ENCODE measurements at regions not wholly inside any gene's neighbourhood (a gene's known extent, or its start where the extent isn't known, plus 50 kb on each side); places are given as distances from the start of the nearest gene placed in this dataset.
A peak's percentile ranks its signal among the peaks of the same experiment; 100 is the strongest.

- Histone ChIP-seq H3K4me1 (ENCODE audit: control insufficient read depth in 3 of 3, insufficient read depth in 2 of 3, low read depth in 1 of 3, low read length in 2 of 3) (no peaks in the 10 kb centered on the region), H3K9me3 (ENCODE audit: control insufficient read depth in 2 of 2, insufficient read depth in 1 of 2, low read depth in 1 of 2, low read length in 1 of 2) (no peaks in the 10 kb centered on the region), H3K27ac (ENCODE audit: low read depth in 1 of 3, low read length in 2 of 3) (no peak overlapping the region), H3K4me3 (ENCODE audit: low read depth in 1 of 3, low read length in 3 of 3) (no peak overlapping the region), H3K27me3 (ENCODE audit: control insufficient read depth in 3 of 3, insufficient read depth in 3 of 3, low read length in 3 of 3) (no peaks in the 10 kb centered on the region), H3K36me3 (ENCODE audit: control insufficient read depth in 3 of 3, insufficient read depth in 2 of 3, low read depth in 1 of 3, low read length in 3 of 3) (no peaks in the 10 kb centered on the region)
- FAIRE-seq (no peak), DNase-seq (no peak)
- WGBS, 3 donors, result 77 to 90% (median 80%) methylated on average over 4 of the region's 4 CpGs
Measured at GRCh38 chrX:10929747-10930146, 181.4 kb upstream of the HCCS start.

GRCh38 chrX:10930151-10930550, 181.0 kb upstream of the HCCS start:
- FAIRE-seq, result no peak

GRCh38 chrX:10931976-10932375, 179.2 kb upstream of the HCCS start:
- H3K4me1 ChIP-seq (ENCODE audit: control insufficient read depth in 3 of 3, insufficient read depth in 2 of 3, low read depth in 1 of 3, low read length in 2 of 3), result no peaks in the 10 kb centered on the region
- FAIRE-seq (no peak), DNase-seq (no peak)
- H3K36me3 ChIP-seq (ENCODE audit: control insufficient read depth in 3 of 3, insufficient read depth in 2 of 3, low read depth in 1 of 3, low read length in 3 of 3), result no peaks in the 10 kb centered on the region
- no peaks in the 10 kb centered on the region for H3K9me3 ChIP-seq (ENCODE audit: control insufficient read depth in 2 of 2, insufficient read depth in 1 of 2, low read depth in 1 of 2, low read length in 1 of 2)
- H3K4me3 ChIP-seq (ENCODE audit: low read depth in 1 of 3, low read length in 3 of 3), result no peak overlapping the region
- no peaks in the 10 kb centered on the region for H3K27me3 ChIP-seq (ENCODE audit: control insufficient read depth in 3 of 3, insufficient read depth in 3 of 3, low read length in 3 of 3)
- WGBS, 3 donors, result 73 to 89% (median 83%) methylated on average over 6 of the region's 6 CpGs
- no peak overlapping the region for H3K27ac ChIP-seq (ENCODE audit: low read depth in 1 of 3, low read length in 2 of 3)

More at GRCh38 chrX:10930151-10930550, 181.0 kb upstream of the HCCS start:
- no peak for DNase-seq
- Histone ChIP-seq H3K27me3 (ENCODE audit: control insufficient read depth in 3 of 3, insufficient read depth in 3 of 3, low read length in 3 of 3) (no peaks in the 10 kb centered on the region), H3K4me1 (ENCODE audit: control insufficient read depth in 3 of 3, insufficient read depth in 2 of 3, low read depth in 1 of 3, low read length in 2 of 3) (no peaks in the 10 kb centered on the region), H3K9me3 (ENCODE audit: control insufficient read depth in 2 of 2, insufficient read depth in 1 of 2, low read depth in 1 of 2, low read length in 1 of 2) (no peaks in the 10 kb centered on the region), H3K4me3 (ENCODE audit: low read depth in 1 of 3, low read length in 3 of 3) (no peak overlapping the region), H3K27ac (ENCODE audit: low read depth in 1 of 3, low read length in 2 of 3) (no peak overlapping the region), H3K36me3 (ENCODE audit: control insufficient read depth in 3 of 3, insufficient read depth in 2 of 3, low read depth in 1 of 3, low read length in 3 of 3) (no peaks in the 10 kb centered on the region)
- 73 to 94% (median 93%) methylated on average over 1 of the region's 1 CpG for WGBS, 3 donors

GRCh38 chrX:10932842-10933440, 178.2 kb upstream of the HCCS start:
- H3K27ac ChIP-seq (ENCODE audit: low read depth in 1 of 3, low read length in 2 of 3), result no peak overlapping the region
- WGBS, 3 donors, result 59 to 85% (median 76%) methylated on average over 2 of the region's 2 CpGs
- no peaks in the 10 kb centered on the region for H3K4me1 ChIP-seq (ENCODE audit: control insufficient read depth in 3 of 3, insufficient read depth in 2 of 3, low read depth in 1 of 3, low read length in 2 of 3)
- H3K36me3 ChIP-seq (ENCODE audit: control insufficient read depth in 3 of 3, insufficient read depth in 2 of 3, low read depth in 1 of 3, low read length in 3 of 3), result no peaks in the 10 kb centered on the region
- H3K27me3 ChIP-seq (ENCODE audit: control insufficient read depth in 3 of 3, insufficient read depth in 3 of 3, low read length in 3 of 3), result no peaks in the 10 kb centered on the region
- FAIRE-seq (no peak), DNase-seq (no peak)
- H3K4me3 ChIP-seq (ENCODE audit: low read depth in 1 of 3, low read length in 3 of 3), result no peak overlapping the region
- no peaks in the 10 kb centered on the region for H3K9me3 ChIP-seq (ENCODE audit: control insufficient read depth in 2 of 2, insufficient read depth in 1 of 2, low read depth in 1 of 2, low read length in 1 of 2)

- 83 to 87% (median 84%) methylated on average over 3 of the region's 3 CpGs for WGBS, 3 donors
- DNase-seq, result no peak
- no peaks in the 10 kb centered on the region for H3K9me3 ChIP-seq (ENCODE audit: control insufficient read depth in 2 of 2, insufficient read depth in 1 of 2, low read depth in 1 of 2, low read length in 1 of 2)
- FAIRE-seq, result no peak
- H3K27me3 ChIP-seq (ENCODE audit: control insufficient read depth in 3 of 3, insufficient read depth in 3 of 3, low read length in 3 of 3), result no peaks in the 10 kb centered on the region
- H3K27ac ChIP-seq (ENCODE audit: low read depth in 1 of 3, low read length in 2 of 3), result no peak overlapping the region
- H3K4me3 ChIP-seq (ENCODE audit: low read depth in 1 of 3, low read length in 3 of 3), result no peak overlapping the region
- no peaks in the 10 kb centered on the region for H3K4me1 ChIP-seq (ENCODE audit: control insufficient read depth in 3 of 3, insufficient read depth in 2 of 3, low read depth in 1 of 3, low read length in 2 of 3)
- no peaks in the 10 kb centered on the region for H3K36me3 ChIP-seq (ENCODE audit: control insufficient read depth in 3 of 3, insufficient read depth in 2 of 3, low read depth in 1 of 3, low read length in 3 of 3)
Measured at GRCh38 chrX:10935501-10935900, 175.6 kb upstream of the HCCS start.

- no peak for DNase-seq
- no peak overlapping the region for H3K4me3 ChIP-seq (ENCODE audit: low read depth in 1 of 3, low read length in 3 of 3)
Measured at GRCh38 chrX:10936976-10937375, 174.2 kb upstream of the HCCS start.

GRCh38 chrX:10938365-10938923, 172.7 kb upstream of the HCCS start:
- no peaks in the 10 kb centered on the region for H3K4me1 ChIP-seq (ENCODE audit: control insufficient read depth in 3 of 3, insufficient read depth in 2 of 3, low read depth in 1 of 3, low read length in 2 of 3)
- DNase-seq (no peak), FAIRE-seq (no peak)
- no peaks in the 10 kb centered on the region for H3K27me3 ChIP-seq (ENCODE audit: control insufficient read depth in 3 of 3, insufficient read depth in 3 of 3, low read length in 3 of 3)
- no peaks in the 10 kb centered on the region for H3K36me3 ChIP-seq (ENCODE audit: control insufficient read depth in 3 of 3, insufficient read depth in 2 of 3, low read depth in 1 of 3, low read length in 3 of 3)
- 75 to 87% (median 80%) methylated on average over 6 of the region's 6 CpGs for WGBS, 3 donors
- H3K27ac ChIP-seq (ENCODE audit: low read depth in 1 of 3, low read length in 2 of 3), result no peak overlapping the region
- no peak overlapping the region for H3K4me3 ChIP-seq (ENCODE audit: low read depth in 1 of 3, low read length in 3 of 3)
- H3K9me3 ChIP-seq (ENCODE audit: control insufficient read depth in 2 of 2, insufficient read depth in 1 of 2, low read depth in 1 of 2, low read length in 1 of 2), result no peaks in the 10 kb centered on the region

More at GRCh38 chrX:10936976-10937375, 174.2 kb upstream of the HCCS start:
- Histone ChIP-seq H3K36me3 (ENCODE audit: control insufficient read depth in 3 of 3, insufficient read depth in 2 of 3, low read depth in 1 of 3, low read length in 3 of 3) (no peaks in the 10 kb centered on the region), H3K4me1 (ENCODE audit: control insufficient read depth in 3 of 3, insufficient read depth in 2 of 3, low read depth in 1 of 3, low read length in 2 of 3) (no peaks in the 10 kb centered on the region), H3K27ac (ENCODE audit: low read depth in 1 of 3, low read length in 2 of 3) (no peak overlapping the region), H3K9me3 (ENCODE audit: control insufficient read depth in 2 of 2, insufficient read depth in 1 of 2, low read depth in 1 of 2, low read length in 1 of 2) (no peaks in the 10 kb centered on the region), H3K27me3 (ENCODE audit: control insufficient read depth in 3 of 3, insufficient read depth in 3 of 3, low read length in 3 of 3) (no peaks in the 10 kb centered on the region)
- FAIRE-seq, result no peak

- DNase-seq (peak in 1 of 2 donors; percentile 28), FAIRE-seq (no peak)
- WGBS, 3 donors, result 47 to 60% (median 48%) methylated on average over 2 of the region's 2 CpGs
- Histone ChIP-seq H3K9me3 (ENCODE audit: control insufficient read depth in 2 of 2, insufficient read depth in 1 of 2, low read depth in 1 of 2, low read length in 1 of 2) (no peaks in the 10 kb centered on the region), H3K4me3 (ENCODE audit: low read depth in 1 of 3, low read length in 3 of 3) (no peak overlapping the region), H3K27ac (ENCODE audit: low read depth in 1 of 3, low read length in 2 of 3) (no peak overlapping the region), H3K4me1 (ENCODE audit: control insufficient read depth in 3 of 3, insufficient read depth in 2 of 3, low read depth in 1 of 3, low read length in 2 of 3) (no peaks in the 10 kb centered on the region), H3K27me3 (ENCODE audit: control insufficient read depth in 3 of 3, insufficient read depth in 3 of 3, low read length in 3 of 3) (no peaks in the 10 kb centered on the region), H3K36me3 (ENCODE audit: control insufficient read depth in 3 of 3, insufficient read depth in 2 of 3, low read depth in 1 of 3, low read length in 3 of 3) (no peaks in the 10 kb centered on the region)
Measured at GRCh38 chrX:10939424-10939823, 171.7 kb upstream of the HCCS start.

Measured in small intestine (tissue), 7 donors.